ENCODE measurements at regions not wholly inside any gene's neighbourhood (a gene's known extent, or its start where the extent isn't known, plus 50 kb on each side); places are given as distances from the start of the nearest gene placed in this dataset.

DNA sequence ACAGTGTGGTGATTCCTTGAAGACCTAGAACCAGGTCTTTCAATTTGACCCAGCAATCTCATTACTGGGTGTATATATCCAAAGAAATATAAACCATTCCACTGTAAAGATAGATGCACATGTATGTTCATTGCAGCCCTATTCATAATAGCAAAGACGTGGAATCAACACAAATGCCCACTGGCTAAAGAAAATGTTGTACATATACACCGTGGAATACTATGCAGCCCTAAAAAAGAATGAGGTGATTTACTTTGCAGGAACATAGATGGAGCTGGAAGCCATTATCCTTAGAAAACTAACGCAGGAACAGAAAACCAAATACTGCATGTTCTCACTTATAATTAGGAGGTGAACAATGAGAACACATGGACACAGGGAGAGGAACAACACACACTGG lies 278.0 kb upstream of the KCND2 start (continued):
- TF ChIP-seq, protein P1, sequence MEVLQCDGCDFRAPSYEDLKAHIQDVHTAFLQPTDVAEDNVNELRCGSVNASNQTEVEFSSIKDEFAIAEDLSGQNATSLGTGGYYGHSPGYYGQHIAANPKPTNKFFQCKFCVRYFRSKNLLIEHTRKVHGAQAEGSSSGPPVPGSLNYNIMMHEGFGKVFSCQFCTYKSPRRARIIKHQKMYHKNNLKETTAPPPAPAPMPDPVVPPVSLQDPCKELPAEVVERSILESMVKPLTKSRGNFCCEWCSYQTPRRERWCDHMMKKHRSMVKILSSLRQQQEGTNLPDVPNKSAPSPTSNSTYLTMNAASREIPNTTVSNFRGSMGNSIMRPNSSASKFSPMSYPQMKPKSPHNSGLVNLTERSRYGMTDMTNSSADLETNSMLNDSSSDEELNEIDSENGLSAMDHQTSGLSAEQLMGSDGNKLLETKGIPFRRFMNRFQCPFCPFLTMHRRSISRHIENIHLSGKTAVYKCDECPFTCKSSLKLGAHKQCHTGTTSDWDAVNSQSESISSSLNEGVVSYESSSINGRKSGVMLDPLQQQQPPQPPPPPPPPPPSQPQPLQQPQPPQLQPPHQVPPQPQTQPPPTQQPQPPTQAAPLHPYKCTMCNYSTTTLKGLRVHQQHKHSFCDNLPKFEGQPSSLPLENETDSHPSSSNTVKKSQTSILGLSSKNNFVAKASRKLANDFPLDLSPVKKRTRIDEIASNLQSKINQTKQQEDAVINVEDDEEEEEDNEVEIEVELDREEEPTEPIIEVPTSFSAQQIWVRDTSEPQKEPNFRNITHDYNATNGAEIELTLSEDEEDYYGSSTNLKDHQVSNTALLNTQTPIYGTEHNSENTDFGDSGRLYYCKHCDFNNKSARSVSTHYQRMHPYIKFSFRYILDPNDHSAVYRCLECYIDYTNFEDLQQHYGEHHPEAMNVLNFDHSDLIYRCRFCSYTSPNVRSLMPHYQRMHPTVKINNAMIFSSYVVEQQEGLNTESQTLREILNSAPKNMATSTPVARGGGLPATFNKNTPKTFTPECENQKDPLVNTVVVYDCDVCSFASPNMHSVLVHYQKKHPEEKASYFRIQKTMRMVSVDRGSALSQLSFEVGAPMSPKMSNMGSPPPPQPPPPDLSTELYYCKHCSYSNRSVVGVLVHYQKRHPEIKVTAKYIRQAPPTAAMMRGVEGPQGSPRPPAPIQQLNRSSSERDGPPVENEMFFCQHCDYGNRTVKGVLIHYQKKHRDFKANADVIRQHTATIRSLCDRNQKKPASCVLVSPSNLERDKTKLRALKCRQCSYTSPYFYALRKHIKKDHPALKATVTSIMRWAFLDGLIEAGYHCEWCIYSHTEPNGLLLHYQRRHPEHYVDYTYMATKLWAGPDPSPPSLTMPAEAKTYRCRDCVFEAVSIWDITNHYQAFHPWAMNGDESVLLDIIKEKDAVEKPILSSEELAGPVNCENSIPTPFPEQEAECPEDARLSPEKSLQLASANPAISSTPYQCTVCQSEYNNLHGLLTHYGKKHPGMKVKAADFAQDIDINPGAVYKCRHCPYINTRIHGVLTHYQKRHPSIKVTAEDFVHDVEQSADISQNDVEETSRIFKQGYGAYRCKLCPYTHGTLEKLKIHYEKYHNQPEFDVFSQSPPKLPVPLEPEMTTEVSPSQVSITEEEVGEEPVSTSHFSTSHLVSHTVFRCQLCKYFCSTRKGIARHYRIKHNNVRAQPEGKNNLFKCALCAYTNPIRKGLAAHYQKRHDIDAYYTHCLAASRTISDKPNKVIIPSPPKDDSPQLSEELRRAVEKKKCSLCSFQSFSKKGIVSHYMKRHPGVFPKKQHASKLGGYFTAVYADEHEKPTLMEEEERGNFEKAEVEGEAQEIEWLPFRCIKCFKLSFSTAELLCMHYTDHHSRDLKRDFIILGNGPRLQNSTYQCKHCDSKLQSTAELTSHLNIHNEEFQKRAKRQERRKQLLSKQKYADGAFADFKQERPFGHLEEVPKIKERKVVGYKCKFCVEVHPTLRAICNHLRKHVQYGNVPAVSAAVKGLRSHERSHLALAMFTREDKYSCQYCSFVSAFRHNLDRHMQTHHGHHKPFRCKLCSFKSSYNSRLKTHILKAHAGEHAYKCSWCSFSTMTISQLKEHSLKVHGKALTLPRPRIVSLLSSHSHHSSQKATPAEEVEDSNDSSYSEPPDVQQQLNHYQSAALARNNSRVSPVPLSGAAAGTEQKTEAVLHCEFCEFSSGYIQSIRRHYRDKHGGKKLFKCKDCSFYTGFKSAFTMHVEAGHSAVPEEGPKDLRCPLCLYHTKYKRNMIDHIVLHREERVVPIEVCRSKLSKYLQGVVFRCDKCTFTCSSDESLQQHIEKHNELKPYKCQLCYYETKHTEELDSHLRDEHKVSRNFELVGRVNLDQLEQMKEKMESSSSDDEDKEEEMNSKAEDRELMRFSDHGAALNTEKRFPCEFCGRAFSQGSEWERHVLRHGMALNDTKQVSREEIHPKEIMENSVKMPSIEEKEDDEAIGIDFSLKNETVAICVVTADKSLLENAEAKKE (CRISPR knock-in tag; IDR thresholded peaks at IDR 0.05) = no peak
- TF ChIP-seq, protein P2, sequence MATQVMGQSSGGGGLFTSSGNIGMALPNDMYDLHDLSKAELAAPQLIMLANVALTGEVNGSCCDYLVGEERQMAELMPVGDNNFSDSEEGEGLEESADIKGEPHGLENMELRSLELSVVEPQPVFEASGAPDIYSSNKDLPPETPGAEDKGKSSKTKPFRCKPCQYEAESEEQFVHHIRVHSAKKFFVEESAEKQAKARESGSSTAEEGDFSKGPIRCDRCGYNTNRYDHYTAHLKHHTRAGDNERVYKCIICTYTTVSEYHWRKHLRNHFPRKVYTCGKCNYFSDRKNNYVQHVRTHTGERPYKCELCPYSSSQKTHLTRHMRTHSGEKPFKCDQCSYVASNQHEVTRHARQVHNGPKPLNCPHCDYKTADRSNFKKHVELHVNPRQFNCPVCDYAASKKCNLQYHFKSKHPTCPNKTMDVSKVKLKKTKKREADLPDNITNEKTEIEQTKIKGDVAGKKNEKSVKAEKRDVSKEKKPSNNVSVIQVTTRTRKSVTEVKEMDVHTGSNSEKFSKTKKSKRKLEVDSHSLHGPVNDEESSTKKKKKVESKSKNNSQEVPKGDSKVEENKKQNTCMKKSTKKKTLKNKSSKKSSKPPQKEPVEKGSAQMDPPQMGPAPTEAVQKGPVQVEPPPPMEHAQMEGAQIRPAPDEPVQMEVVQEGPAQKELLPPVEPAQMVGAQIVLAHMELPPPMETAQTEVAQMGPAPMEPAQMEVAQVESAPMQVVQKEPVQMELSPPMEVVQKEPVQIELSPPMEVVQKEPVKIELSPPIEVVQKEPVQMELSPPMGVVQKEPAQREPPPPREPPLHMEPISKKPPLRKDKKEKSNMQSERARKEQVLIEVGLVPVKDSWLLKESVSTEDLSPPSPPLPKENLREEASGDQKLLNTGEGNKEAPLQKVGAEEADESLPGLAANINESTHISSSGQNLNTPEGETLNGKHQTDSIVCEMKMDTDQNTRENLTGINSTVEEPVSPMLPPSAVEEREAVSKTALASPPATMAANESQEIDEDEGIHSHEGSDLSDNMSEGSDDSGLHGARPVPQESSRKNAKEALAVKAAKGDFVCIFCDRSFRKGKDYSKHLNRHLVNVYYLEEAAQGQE (IDR thresholded peaks at IDR 0.05; ENCODE audit: unreplicated experiment) = no peak
- TF ChIP-seq POLR2AphosphoS5 (IDR thresholded peaks at IDR 0.05; ENCODE audit: low read depth) (no peak), NANOG (IDR thresholded peaks at IDR 0.05; ENCODE audit: borderline replicate concordance) (no peak), JUNB (IDR thresholded peaks at IDR 0.05; ENCODE audit: unreplicated experiment) (no peak)

DNA sequence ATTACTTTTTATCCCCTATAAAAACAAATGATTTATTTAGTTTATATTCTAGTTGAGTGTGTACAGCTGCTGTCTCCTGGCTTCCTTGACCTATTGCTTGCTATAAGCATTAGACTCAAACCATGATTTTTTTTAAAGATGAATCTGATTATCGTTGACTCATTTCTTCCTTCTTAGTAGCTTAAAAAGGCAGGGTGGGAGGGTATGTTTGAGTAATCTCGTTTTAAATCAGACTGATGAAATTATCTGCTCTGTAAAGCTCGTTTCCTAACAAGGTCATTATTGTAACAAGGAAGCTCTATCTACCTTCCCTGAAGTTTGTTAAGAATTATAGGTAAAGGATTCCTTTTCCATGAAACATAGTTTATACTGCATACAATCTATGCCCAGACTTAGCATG lies 276.3 kb upstream of the KCND2 start:
- no peaks in the 10 kb centered on the region for H3K79me2 ChIP-seq (replicated peaks; ENCODE audit: insufficient read depth)
- peaks cover 4% of the 10 kb centered on the region; the same call in 1 of the 3 replicates for H3K36me3 Mint-ChIP-seq (ENCODE audit: low read depth)
- H3K27me3 Mint-ChIP-seq (ENCODE audit: insufficient read depth, low read depth, poor library complexity) = no peaks in the 10 kb centered on the region
- no peak overlapping the region for H2AFZ ChIP-seq
- no peaks in the 10 kb centered on the region for H3K36me3 ChIP-seq (ENCODE audit: insufficient read depth)
- no peaks in the 10 kb centered on the region for H3K9me2 ChIP-seq (ENCODE audit: insufficient read depth)
- DNase-seq (ENCODE audit: low spot score) (no peak), ATAC-seq (no peak)
- H3K4me1 Mint-ChIP-seq = no peaks in the 10 kb centered on the region
- no peak overlapping the region for H3K27ac ChIP-seq (ENCODE audit: low read depth)
- no peak overlapping the region for H3K4me3 Mint-ChIP-seq
- H3F3A ChIP-seq (replicated peaks; ENCODE audit: low read depth) = no peaks in the 10 kb centered on the region
- no peak overlapping the region for H3K27ac Mint-ChIP-seq
- H3K4me2 ChIP-seq = no peak overlapping the region
- no peaks in the 10 kb centered on the region for H4K20me1 ChIP-seq (replicated peaks; ENCODE audit: insufficient read depth)
- H3K9me3 Mint-ChIP-seq = peaks cover 22% of the 10 kb centered on the region; the same call in 2 of the 3 replicates
- H3K4me1 ChIP-seq (ENCODE audit: insufficient read depth) = no peaks in the 10 kb centered on the region
- no peaks in the 10 kb centered on the region for H3K27me3 ChIP-seq (ENCODE audit: insufficient read depth)
- no peak overlapping the region for H3K4me3 ChIP-seq
- TF ChIP-seq POLR2AphosphoS5 (IDR thresholded peaks at IDR 0.05; ENCODE audit: low read depth) = no peak
- no peak for TF ChIP-seq NANOG (IDR thresholded peaks at IDR 0.05; ENCODE audit: borderline replicate concordance)
- TF ChIP-seq EZH2 (IDR thresholded peaks at IDR 0.05; ENCODE audit: low read depth, unreplicated experiment) = no peak
- no peak for TF ChIP-seq ZNF114 (CRISPR knock-in tag; IDR thresholded peaks at IDR 0.05)
- TF ChIP-seq, protein P3, sequence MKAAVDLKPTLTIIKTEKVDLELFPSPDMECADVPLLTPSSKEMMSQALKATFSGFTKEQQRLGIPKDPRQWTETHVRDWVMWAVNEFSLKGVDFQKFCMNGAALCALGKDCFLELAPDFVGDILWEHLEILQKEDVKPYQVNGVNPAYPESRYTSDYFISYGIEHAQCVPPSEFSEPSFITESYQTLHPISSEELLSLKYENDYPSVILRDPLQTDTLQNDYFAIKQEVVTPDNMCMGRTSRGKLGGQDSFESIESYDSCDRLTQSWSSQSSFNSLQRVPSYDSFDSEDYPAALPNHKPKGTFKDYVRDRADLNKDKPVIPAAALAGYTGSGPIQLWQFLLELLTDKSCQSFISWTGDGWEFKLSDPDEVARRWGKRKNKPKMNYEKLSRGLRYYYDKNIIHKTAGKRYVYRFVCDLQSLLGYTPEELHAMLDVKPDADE (IDR thresholded peaks at IDR 0.05) = no peak
- no peak for TF ChIP-seq CREB1 (CRISPR knock-in tag; IDR thresholded peaks at IDR 0.05; ENCODE audit: low read depth)
- TF ChIP-seq, protein P2 (IDR thresholded peaks at IDR 0.05; ENCODE audit: unreplicated experiment) = no peak
- TF ChIP-seq EZH2phosphoT487 (IDR thresholded peaks at IDR 0.05; ENCODE audit: unreplicated experiment) = no peak
- TF ChIP-seq STAT1 (IDR thresholded peaks at IDR 0.05; ENCODE audit: unreplicated experiment) = no peak

Measured in GM23338 (cell line).